Frontal cortex (tissue), 3 donors: ENCODE measurements at regions not wholly inside any gene's neighbourhood (a gene's known extent, or its start where the extent isn't known, plus 50 kb on each side); places are given as distances from the start of the nearest gene placed in this dataset.

Experiments
- DNase-seq, 2 donors: peaks; one replicate each; pipeline ENCODE4 v3.0.0; 2012; ENCODE audit warnings: low spot score in 2 of 2
- FAIRE-seq: peaks from 2 replicates; lab custom pipeline; 2012; peaks lifted over from hg19 to GRCh38; lab: Jason Lieb, UNC
- donor health status: control.
- donor health status: control.
- donor health status: control.

- DNase-seq (no peak), FAIRE-seq (no peak)
Observed at GRCh38 chr13:73943137-73943964, 190.9 kb downstream of the KLF12 start.

- FAIRE-seq (no peak), DNase-seq (no peak)
Observed at GRCh38 chr13:73941752-73942151, 192.5 kb downstream of the KLF12 start.

GRCh38 chr13:73940098-73940497 is 194.1 kb downstream of the KLF12 start:
- DNase-seq = no peak
- no peak for FAIRE-seq

GRCh38 chr13:73939603-73940002 is 194.6 kb downstream of the KLF12 start:
- no peak for FAIRE-seq
- no peak for DNase-seq

- no peak for FAIRE-seq
Observed at GRCh38 chr13:73939071-73939380, 195.2 kb downstream of the KLF12 start.

GRCh38 chr13:73938372-73939070 is 195.7 kb downstream of the KLF12 start:
- FAIRE-seq (no peak), DNase-seq (no peak)

More at GRCh38 chr13:73939071-73939380, 195.2 kb downstream of the KLF12 start:
- DNase-seq = no peak

- DNase-seq (no peak), FAIRE-seq (no peak)
Observed at GRCh38 chr13:73937441-73937840, 196.8 kb downstream of the KLF12 start.

GRCh38 chr13:73935991-73936390 is 198.2 kb downstream of the KLF12 start:
- FAIRE-seq (no peak), DNase-seq (no peak)

- DNase-seq = no peak
- no peak for FAIRE-seq
Observed at GRCh38 chr13:73934771-73935170, 199.4 kb downstream of the KLF12 start.

GRCh38 chr13:73934215-73934641 is 200.0 kb downstream of the KLF12 start:
- no peak for FAIRE-seq
- DNase-seq = no peak

GRCh38 chr13:73933795-73934194 is 200.4 kb downstream of the KLF12 start:
- FAIRE-seq (no peak), DNase-seq (no peak)

- no peak for FAIRE-seq
- DNase-seq = no peak
Observed at GRCh38 chr13:73932091-73932490, 202.1 kb downstream of the KLF12 start.

- DNase-seq (no peak), FAIRE-seq (no peak)
Observed at GRCh38 chr13:73929287-73929932, 204.8 kb downstream of the KLF12 start.

- no peak for FAIRE-seq
Observed at GRCh38 chr13:73924607-73925006, 209.6 kb downstream of the KLF12 start.

GRCh38 chr13:73922493-73923393 is 211.5 kb downstream of the KLF12 start:
- FAIRE-seq (no peak), DNase-seq (no peak)

More at GRCh38 chr13:73924607-73925006, 209.6 kb downstream of the KLF12 start:
- no peak for DNase-seq

- no peak for FAIRE-seq
- no peak for DNase-seq
Observed at GRCh38 chr13:73918691-73919090, 215.5 kb downstream of the KLF12 start.

GRCh38 chr13:73913751-73914518 is 220.3 kb downstream of the KLF12 start:
- no peak for DNase-seq
- no peak for FAIRE-seq

GRCh38 chr13:73913079-73913740 is 221.0 kb downstream of the KLF12 start:
- DNase-seq = no peak

GRCh38 chr13:73911361-73911760 is 222.8 kb downstream of the KLF12 start:
- DNase-seq = no peak
- FAIRE-seq = no peak

More at GRCh38 chr13:73913079-73913740, 221.0 kb downstream of the KLF12 start:
- FAIRE-seq = no peak
